DOHH2 (cell line): ENCODE measurements at regions not wholly inside any gene's neighbourhood (a gene's known extent, or its start where the extent isn't known, plus 50 kb on each side); places are given as distances from the start of the nearest gene placed in this dataset.

Source experiments
- CTCF ChIP-seq: fragments of 200-600 bp; sonication (generic); IDR thresholded peaks from one replicate; pipeline ENCODE4 v1.5.1; 2014; ENCODE audit warnings: antibody characterized with exemption, mild to moderate bottlenecking, low read depth, low read length; ENCODE audit not compliant: poor library complexity, severe bottlenecking
- EZH2phosphoT487 ChIP-seq: fragments of 200-600 bp; sonication (generic); IDR thresholded peaks from 2 replicates; pipeline ENCODE4 v1.6.1; 2017; ENCODE audit warnings: borderline replicate concordance, mild to moderate bottlenecking, antibody characterized with exemption, low read length, moderate library complexity, mixed read lengths

DNA sequence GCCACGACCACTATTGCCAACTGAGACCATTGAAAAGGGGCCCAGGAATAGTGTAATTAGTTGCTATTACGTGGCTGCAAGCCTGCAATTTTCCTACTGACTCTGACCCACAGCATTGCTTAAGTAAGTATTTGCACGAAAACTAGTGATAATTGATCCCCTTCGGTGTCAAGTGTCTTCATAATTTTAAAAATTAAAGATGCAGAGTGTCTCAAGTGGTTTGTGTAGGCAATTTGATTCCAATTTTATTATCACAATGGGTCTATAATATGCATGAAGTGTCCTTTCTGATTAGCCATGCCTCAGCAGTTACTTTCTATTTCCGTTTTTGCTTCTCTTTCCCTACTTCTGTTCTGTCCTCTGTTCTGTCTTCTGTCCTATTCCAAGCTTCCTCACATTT lies 259.2 kb downstream of the C3orf38 start:
- TF ChIP-seq CTCF (no peak), EZH2phosphoT487 (no peak)
